GM18499 (cell line): ENCODE measurements at regions not wholly inside any gene's neighbourhood (a gene's known extent, or its start where the extent isn't known, plus 50 kb on each side); places are given as distances from the start of the nearest gene placed in this dataset.

Source experiments
- ATAC-seq: cut with Tn5 transposase; IDR thresholded peaks from one replicate; pipeline ENCODE4 v1.9.1; 2021; ENCODE audit warnings: moderate number of reproducible peaks; ENCODE audit not compliant: insufficient read depth, unreplicated experiment

DNA sequence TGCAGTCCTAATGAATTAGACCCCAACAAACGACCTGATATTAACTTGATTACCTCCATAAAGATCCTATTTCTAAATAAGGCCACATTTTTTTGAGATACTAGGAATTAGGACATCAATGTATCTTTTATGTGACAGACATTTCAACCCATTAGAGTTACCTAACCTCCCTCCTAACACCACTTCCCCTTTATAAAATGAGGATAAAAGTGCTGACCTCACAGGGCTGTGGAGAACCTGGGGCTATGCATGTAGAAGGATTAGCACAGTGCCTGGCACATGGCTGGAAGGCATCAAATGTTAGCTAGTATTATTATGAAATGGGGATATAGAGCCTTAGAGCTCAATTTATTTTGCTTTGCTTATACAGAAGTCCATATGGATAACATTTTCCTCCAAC is 53.5 kb upstream of the LRRN1 start:
- no peak for ATAC-seq

DNA sequence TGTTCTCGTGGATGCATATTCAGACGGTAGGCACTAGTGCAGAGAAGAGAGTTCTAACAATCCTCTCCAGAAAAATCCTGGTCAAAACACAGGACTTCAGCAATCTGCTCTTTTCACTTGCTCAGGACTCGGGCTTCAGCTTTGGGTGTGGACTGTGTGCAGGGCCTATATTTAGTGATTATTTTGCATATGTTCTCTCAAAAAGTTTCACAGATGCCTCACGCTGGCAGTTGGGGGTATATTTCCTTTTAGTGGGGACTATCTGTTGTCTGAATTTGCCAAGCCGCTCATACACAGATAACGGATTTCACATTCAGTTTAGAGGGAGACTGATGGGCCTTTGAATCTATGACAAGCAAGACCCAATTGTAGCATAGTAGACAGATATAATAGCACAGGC is 54.4 kb upstream of the LRRN1 start:
- ATAC-seq: no peak

DNA sequence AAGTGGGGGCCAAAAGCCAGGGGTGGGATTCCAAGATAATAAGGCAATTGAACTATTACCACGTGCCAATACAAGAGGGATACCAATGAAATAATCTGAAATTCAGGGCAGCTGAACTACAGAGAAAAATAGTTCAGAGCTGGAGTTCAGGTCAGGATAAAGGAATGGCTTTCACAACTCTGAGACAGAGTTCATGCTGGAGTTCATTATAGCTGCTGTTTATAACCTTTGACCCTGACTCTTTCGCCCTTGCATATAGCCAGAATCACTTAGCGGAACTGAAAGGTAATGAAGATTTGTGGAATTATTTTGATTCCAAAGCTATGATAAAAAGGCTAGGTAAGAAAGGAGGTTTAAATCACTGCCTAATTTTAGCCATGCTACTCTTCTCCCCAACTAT is 55.5 kb upstream of the LRRN1 start:
- no peak for ATAC-seq

DNA sequence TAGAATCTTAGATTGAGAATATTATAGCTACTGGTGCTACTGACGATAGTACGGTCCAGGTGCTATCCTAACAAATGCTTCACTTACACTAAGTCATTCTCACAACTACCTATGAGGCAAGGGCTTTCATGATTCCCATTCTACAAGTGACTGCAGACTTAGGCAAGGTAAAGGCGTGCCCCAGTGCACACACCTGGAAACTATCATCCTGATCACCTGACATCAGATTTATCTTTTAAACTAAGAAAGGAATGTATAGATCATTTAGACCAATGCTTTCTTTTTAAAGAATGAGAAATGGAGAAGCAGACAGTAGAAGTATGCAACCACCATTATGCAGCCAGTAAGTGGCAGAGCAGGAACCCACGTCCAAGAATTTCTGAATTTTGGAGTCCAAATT is 59.2 kb upstream of the LRRN1 start:
- ATAC-seq: no peak

DNA sequence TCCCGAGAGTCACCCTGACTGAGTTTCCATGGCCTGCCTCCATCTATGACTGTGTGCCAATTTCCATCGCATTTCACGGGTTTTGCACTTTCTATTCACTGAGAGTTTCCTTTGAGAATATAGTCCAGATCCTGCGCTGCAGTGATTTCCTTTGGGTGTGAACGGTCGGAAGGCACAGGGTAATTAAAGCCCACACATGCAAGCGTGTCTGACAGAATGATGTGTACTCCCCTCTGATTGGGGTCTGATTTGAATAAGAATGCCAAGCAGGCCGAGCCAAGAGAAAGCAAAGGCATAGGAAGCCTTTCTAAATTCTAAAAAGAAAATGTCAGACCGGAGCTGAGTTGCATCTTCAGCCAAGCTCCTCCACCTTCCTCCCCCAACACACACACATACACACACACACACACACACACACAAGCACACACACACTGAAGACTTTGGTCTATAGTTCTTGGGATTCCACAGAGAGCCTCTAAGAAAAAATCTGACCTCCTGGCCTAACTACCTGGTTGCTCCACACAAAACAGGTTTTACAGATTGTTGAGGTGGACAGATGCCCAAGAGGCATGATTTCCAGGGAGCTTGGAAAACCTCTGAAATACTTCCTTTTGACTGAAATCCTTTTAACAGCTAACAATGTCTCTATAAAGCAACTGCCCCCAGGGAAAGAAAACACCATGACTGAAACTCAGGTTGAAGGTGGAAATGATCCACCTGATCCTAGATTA is 59.7 kb upstream of the LRRN1 start:
- ATAC-seq: no peak

DNA sequence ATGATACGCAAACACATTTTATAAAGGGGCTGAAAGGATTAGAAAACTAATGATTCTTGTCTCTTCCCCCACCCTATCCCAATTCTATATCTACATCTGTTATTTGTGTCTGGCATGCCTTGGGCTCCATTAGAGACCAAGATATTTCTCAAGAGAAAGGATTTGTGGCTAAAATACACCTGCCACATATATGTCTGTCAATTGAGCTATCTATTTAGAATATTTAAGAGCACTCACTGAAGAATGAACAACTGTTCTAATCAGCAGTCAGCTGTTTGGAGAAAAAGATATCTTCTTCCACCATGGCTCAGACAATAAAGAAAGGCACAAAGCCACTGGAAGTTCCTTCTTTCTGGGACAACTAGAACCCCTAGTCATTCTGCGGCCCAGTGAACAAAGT is 61.7 kb upstream of the LRRN1 start:
- no peak for ATAC-seq

DNA sequence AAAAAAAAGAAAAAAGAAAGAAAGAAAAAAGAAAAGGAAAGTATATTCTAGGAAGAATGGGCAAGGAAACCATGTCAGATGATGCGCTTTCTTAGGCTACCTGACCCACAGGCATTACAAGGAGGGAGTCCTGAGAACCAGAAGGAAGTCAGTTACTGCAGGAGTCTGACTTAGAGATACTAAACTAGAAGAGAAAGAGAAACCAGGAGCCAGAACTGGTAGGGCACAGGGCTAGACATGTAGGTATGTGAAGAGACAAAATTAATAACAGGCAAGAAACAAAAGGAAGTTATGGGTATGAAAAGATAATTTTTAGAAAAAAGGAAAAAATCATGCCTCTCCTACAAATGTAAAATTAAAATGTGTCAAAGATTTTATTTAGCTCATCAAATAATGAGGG is 63.3 kb upstream of the LRRN1 start:
- no peak for ATAC-seq

DNA sequence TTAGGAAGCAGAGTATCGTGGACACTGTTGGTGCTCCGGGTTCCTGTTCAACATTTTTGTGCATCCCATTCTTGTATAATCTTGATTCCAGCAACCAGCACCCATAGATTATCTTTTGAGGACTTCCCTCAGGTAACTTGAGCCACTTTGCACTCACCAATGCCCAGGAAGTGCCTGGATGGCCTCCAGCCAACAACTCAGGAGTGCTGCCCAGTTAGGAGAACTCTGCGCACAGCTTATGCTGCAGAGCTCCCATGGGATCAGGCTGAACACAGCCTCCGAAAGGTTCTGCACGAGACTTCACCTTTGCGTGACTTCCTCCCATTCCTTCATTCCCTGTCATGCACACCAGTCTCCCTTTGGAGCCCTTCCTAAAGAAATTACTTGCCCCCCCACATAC is 64.3 kb upstream of the LRRN1 start:
- ATAC-seq: no peak

DNA sequence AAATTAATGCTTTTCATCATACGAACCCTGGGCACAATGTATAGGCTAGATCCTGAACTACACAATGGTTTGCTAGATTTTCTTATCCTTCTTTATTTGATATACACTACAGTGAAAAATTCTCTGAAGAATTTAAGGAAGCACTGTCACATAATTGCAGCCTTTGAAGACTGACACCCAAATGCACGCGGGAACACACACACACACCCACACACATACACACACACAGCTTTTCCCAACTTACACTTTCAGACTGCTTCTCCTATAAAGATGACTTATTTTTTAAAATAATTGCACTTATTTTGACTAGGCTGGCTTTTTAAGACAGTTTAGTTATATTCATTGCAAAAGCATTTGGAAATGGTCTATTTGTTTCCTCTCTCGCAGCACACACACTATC is 70.0 kb upstream of the LRRN1 start:
- ATAC-seq: no peak

DNA sequence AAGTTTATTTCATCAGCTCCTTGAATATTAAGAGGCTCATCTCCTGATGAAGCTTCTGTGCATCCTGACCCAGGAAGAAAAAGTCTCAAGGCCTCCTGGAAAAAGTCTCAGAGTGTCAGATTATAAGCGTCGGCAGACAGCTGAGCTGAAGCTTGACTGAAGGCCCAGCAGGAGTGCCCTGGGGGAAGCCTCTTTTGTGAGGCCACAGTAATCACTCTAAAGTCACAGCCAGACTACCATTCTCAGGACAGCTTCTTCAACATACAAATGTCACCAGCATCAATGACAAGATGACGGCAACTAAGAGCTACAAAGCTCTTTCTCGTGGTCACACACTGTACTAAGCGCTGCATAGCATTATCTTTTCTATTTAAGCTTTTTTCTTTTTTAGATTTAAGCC is 72.7 kb upstream of the LRRN1 start:
- ATAC-seq: no peak

DNA sequence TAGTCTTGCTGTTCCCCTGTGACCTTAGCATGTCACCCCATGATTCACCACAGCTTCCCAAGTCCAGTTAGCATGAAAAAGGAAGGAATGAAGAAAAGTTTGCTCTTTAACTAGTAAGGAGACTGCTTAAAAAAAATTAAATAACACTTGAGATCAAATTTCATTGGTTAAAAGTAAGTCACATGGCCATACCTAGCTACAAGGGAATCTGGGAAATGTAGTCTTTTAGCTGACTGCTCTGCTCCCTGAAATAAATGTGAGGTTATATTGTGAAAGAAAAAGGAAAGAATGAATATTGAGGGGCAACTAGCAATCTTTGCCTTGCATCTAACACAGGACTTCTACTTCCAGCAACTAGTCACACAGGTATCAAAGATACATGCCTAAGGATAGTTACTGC is 84.7 kb upstream of the LRRN1 start:
- peak; percentile 53 for ATAC-seq

DNA sequence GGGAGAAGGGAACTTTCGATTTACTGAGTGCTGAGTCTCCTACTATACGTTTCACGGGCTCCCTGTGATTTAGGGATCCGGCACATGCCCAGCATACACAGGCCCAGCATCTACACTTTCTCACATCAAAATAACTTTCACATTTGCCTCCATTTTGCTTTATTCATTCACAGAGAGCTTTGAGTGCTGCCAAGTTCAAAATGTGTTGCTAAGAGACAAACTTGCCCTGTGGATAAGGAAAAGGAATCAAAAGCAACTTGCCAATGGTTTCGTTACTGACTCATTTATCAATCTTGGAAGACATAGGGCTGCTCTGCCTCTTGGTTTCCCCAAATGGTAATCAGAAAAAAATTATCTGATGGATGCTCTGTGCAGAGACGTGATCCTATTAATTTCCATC is 86.3 kb upstream of the LRRN1 start:
- ATAC-seq: no peak

DNA sequence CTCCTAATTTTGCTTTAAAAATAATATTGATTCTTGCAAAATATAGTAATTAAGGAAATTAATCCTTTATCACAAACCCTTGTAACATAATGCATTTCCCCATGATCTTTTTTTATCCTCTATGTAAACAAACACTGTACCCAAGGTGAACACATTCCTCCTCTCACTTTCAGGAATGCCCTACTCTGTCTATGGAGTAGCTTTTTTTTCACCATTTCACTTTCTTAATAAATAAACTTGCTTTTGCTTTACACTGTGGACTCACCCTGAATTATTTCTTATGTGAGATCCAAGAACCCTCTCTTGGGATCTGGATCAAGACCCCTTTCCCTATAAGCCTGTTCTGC is 90.5 kb upstream of the LRRN1 start:
- no peak for ATAC-seq

DNA sequence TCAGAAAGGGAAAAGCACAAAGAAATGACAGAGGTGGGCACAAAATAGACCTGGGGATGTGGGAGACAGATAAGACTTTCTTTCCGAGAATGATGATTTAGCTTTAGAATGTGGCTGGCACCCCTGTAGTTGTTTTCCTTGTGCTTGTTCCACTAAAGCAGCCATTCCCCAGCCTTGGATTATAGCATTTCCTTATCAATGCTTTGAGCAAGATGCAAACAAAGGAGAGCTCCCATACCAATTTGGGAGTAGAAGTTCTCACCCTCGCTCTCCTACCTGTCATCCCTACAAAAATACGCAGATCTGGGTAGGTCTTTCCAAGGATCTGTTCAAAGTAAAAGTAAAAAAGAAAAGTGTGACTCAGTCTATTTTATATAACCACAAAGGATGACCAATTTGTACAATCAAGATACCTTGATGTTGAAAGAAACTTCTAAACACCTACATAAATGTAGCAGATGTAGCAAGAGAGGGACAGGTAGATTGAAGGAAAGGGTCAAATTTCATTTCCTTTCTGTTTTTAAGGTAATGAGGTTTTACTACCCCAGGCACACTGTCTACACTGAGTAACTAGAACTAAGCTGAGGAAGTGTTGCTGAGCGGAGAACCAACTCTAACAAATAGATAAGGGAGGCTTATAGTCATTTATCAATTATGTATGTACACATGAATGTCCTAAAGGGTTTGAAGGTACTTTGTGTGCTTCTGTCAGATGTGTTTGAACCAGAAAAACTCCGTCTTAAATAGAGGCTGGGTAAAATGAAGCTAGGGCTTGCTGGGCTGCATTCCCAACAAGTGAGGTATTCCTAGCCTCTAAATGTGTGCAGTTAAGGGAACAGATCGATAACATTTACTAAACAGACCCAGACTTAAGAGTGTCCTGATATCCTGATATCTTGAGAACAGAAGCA is 91.1 kb upstream of the LRRN1 start:
- no peak for ATAC-seq

DNA sequence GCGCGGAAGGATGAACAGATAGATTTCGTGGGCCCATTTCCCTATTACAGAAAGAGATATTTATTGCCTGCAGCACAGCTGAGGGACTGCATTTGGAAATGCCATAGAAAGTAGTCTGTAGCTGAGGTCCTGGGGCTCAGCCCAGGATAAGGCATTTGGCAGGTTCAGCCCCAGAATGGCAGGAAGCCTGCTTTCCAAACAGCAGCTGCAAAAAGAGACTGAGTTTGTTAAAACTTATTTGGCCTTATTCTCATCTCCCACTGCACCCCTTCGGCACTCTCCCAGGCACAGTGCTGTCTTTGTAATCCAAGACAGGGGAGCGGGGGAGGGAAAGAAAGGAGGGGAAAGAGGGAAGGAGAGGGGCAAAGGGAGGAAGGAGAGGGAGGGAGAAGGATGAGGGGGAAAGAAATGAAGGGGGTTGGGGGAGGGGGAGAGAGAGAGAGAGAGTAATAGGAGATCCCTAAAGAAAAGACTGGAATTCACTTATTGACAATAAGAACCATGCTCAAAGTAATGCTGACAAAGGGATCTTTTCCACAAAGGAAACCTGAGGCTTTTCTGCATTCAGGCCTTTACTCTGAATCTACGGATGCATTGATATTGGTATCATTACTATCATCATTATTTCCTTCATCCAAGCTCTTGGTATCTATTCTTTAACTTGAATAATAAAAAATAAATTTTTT is 94.0 kb upstream of the LRRN1 start:
- ATAC-seq: no peak

DNA sequence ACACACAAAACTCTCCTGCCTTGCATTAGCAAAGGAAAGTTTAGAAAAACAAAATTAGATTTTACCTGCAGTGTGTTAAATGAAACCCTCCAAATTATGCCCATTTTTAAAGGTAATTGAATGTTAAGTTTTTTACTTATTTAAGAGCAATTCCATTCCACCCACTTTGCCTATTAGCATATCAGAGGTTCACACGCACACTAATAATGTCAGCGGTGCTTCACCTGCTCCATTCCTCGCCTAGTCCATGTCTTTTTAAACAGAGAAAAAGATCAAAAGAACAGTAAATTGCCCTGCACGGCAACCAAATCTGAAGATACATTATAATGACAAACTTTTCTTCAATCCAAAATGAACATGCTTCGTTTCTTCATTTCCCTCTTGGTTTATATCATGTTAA is 97.3 kb upstream of the LRRN1 start:
- ATAC-seq: no peak

DNA sequence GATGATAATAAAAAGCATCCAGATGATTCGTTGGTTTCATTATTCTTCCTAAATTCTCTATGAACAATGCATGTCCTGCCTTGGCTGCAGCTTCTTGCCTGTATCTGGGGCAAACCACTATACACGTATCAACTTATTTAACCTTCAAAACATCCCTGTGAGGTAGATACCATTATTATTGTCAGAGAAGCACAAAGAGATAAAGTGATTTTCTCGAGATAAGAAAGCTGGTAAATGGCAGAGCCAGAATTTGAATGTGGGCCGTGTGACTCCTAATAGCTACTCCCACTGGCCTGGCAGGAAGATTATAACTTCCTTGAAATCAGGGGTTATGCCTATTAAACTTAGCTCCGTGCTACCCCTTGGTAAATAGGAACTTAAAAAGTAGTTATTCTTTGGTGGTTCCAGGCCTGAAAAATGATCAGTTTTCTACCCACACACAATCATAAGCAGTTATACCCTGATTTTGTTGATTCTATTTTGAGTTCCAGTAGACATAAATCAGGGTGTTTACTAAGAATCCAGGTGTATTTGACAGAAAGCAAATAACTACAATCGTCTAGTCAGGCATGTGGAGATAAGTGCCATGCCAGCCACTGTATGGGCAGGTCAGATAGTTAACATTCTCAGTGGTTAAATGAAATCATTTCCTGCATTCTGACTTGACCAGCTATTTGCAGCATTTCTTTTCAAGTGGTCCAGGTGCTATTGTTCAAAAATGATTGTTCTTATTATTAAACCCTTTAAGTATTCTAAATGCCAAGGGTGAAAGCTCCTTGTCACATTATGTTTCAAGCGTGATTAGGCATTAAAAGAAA is 99.2 kb upstream of the LRRN1 start:
- ATAC-seq: no peak

DNA sequence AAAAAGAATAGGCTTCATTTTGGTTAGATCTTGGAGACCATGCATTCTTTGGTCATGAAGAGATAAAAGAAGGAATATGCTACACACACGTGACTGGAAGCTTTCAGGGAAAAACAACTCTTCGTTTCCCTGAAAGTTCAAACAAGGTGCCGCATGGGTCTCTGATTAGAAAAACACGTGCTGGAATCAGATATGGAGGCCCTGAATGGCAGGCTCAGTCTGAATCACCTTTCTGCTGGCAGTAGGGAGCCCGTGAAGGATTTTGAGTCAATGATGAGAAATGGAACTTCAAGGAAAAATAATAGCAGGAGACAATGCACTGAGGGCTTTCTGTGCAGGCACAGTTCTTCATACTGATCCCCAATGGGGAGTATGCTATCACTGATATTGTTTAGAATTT is 99.8 kb upstream of the LRRN1 start:
- ATAC-seq: no peak

DNA sequence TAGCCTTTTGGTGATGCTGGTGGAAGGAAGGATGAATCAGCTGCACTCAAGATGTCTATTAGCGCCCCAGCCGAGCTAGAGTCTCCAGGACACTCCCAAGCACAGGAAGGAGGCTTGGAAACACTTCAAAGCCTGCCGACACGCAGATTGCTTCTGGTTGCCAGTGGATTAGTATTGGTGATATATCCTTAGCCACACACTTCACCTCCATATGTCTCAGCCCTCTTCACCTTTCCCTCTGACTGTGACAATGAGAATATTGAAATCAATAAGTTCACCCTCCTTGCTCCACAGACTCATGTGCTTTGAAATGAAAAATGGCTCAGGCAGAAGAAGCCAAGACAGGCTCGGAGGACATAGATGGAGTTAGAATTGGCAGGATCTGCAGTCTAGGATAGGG is 102.9 kb upstream of the LRRN1 start:
- ATAC-seq: no peak

DNA sequence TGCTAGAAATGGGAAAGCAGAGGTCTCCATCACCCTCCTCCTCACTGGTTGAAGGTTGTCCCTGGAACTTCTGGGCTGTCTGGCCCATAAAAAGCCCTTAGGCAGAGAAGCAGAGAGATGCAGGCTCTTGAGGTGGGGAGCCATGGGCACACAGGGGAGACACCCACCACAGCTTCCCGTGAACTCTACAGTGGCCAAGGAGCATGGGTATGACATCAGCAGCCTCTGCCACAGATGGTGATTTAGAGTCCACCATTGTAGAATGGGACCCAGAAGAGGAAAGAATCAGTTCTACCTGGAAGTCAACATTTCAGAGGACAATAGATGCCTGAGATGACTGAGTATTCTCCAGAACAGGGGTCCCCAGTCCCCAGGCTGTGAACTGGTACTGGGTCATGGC is 105.6 kb upstream of the LRRN1 start:
- no peak for ATAC-seq
